ENCODE measurements at regions not wholly inside any gene's neighbourhood (a gene's known extent, or its start where the extent isn't known, plus 50 kb on each side); places are given as distances from the start of the nearest gene placed in this dataset.

DNA sequence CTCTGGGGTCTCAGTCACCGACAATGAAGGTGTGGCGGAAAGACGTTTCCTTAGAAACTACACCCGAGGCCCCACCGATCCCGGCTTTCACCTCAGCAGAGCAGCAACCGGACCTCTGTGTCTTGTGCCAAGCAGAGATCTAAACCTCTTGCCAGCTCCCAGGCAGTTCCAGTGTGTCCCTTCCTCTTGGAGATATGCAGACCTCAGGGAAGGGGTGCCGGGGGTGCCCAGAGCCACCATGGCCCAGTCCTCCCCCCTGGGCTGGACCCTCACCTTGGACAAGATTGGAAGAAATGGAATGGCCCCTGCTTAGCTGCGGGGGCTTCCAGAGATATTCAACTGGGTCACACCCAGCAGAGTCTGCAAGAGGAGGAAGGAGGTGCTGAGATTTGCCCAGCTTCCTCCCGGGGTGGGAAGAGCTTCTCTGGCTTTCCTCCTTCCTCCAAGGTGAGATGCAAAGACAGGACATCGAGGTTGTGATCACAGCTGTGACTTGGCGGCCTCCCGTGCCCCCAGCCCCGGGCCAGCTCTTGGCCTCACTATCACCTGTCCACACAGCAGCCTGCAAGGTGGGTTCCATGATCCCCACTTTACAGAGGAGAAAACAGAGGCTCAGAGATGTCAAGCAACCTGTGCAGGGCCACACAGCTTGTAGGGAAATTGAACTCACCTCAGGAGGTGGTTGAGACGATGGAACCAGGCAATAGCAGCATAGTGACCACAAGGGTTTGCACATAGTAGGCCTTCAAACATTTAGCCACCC is 281.7 kb upstream of the RTL1 start:
- no peak overlapping the region for H3K27ac Mint-ChIP-seq

DNA sequence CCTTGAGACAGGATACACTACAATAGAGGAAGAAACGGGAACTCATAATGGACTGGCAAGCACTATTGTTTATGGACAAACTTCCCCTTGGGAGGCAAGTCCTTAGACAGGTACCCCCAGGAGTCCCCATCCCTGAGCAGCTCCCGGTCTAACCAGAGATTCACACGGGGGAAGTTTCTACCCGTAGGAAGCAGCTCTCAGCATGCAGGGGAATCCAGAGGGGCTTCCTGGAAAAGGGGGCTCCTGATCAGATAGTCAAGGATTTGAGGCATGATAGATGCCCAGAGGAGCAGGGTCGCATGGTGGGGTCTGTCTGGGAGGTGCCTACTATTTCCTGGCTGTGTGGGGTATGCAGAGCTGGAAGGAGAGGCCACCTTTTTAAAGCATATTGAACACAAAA is 282.4 kb upstream of the RTL1 start:
- ATAC-seq (no peak), DNase-seq (ENCODE audit: low spot score in 2 of 2) (no peak)
- Mint-ChIP-seq H3K9me3 (peaks cover 0 to 5% of the 10 kb centered on the region in 2 donors), H3K36me3 (no peaks in the 10 kb centered on the region), H3K27ac (no peak overlapping the region)

More for the DNA sequence above, 281.7 kb upstream of the RTL1 start:
- DNase-seq (ENCODE audit: low spot score in 2 of 2) (no peak), ATAC-seq (no peak)
- Mint-ChIP-seq H3K36me3 (no peaks in the 10 kb centered on the region), H3K9me3 (peaks cover 0 to 5% of the 10 kb centered on the region in 2 donors)

DNA sequence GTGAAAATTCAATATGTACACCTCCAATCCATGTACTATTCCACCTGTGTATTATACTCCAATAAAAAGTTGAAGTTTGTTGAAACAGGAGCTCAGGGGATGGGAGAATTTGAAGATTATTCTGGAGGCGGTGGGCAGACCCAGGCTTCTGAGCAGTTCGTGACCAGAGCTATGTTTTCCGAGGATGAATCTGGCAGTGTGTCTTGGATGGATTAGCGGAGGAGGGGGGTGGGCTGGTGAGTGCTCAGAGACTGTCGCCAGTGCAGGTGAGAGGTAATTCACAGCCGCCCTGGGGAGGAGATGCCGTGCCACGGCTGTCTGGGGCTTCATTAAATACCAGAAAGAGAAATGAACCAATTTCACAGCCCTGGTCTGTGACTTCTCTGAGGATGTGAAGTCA is 283.0 kb upstream of the RTL1 start:
- no peak for ATAC-seq
- no peak for DNase-seq (ENCODE audit: low spot score in 2 of 2)
- Mint-ChIP-seq H3K36me3 (no peaks in the 10 kb centered on the region), H3K27ac (no peak overlapping the region), H3K9me3 (peaks cover 0 to 5% of the 10 kb centered on the region in 2 donors)

DNA sequence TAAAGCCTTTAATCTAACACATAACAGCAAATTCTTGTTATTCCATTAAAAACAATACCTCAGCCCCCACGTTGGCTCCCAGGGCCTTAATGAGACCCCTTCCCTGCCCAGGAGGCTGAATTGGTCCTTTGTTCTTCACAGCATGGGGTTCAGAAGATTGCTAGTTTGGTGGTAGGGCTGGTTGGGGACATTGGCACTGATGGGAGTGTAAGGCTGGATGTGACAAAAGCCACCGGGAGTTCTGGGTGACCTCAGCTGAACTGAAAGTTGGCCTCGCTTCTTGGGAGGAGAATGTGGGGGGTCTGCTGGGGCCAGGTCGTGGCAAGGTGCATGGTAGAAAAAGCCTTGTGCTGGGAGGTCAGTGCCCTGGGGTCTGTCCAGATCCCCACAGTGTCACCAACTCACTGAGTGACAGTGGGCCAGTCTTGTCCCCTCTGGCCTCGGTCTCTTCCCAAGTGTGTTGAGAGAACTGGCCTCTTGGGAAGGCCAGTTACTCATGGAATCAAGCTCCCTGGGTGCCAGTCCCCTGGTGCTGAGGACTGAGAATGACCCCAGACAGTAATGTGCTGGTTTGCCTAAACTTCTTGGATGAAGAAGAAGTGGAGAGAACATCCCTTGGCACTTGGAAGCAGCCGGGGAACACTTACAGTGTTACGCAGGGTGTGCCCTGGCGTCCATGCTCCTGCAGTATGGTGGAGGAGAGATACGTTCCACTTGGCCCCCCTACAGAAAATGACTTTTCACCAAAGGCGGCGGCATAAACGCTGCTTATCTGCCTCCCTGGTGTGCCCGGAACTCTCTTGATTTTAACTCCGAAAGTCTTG is 283.7 kb upstream of the RTL1 start:
- no peaks in the 10 kb centered on the region for H3K36me3 Mint-ChIP-seq
- no peak for ATAC-seq
- peaks cover 0 to 5% of the 10 kb centered on the region in 2 donors for H3K9me3 Mint-ChIP-seq
- H3K27ac Mint-ChIP-seq: no peak overlapping the region
- no peak for DNase-seq (ENCODE audit: low spot score in 2 of 2)

DNA sequence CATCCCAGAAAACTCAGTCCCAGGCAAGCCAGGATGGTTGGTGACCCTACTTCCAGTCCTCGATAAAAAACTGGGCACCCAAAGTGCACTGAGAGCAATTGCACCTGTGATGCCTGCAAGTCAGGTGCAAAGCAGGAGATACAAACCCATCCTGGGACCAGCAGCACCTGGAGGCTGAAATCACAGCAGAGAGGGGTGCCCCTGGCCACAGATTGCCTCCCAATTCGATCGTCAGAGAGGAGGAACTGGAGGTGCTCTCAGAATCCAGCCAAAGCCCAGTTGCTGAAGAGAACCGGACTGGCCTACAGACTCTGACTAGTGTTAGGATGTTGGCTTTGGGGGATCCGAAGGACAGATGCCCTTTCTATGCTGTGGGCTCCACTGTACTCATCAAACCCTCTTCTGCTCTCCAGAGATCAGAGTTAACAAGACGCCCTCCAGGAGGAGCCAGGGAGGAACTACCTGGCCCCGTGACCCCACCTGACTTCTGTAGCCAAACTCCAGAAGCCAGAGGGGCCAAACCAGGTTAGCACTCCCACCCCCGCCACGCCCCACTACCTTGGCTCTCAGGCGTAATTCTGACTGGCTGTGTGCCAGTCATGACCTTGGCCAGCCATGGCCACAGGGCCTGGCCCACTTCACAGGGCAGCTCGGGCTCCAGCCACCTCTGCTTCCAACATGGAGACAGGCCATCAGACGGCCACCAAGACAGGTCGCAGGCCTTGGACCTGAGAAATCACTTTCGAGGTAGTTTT is 284.5 kb upstream of the RTL1 start:
- Mint-ChIP-seq H3K36me3 (no peaks in the 10 kb centered on the region), H3K9me3 (peaks cover 0 to 5% of the 10 kb centered on the region in 2 donors), H3K27ac (no peak overlapping the region)
- ATAC-seq: no peak
- DNase-seq (ENCODE audit: low spot score in 2 of 2): no peak

DNA sequence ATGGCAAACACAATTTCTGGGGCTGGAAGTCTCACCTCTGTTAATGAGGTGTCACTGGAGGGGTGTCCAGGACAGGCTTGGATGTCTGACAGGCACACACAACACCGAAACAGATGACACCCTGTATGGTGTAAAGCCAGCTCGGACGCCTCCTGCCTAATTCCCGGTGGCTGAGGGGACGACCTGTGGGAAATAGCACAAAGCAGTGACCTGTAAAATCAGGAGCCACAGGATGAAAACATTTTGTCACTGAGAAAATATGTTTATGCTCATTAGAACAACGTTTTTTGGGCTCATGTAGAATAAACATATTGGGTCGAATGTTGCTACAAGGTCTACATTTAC is 285.0 kb upstream of the RTL1 start:
- no peaks in the 10 kb centered on the region for H3K36me3 Mint-ChIP-seq
- H3K9me3 Mint-ChIP-seq: peaks cover 0 to 5% of the 10 kb centered on the region in 2 donors
- no peak overlapping the region for H3K27ac Mint-ChIP-seq
- ATAC-seq (no peak), DNase-seq (ENCODE audit: low spot score in 2 of 2) (no peak)

DNA sequence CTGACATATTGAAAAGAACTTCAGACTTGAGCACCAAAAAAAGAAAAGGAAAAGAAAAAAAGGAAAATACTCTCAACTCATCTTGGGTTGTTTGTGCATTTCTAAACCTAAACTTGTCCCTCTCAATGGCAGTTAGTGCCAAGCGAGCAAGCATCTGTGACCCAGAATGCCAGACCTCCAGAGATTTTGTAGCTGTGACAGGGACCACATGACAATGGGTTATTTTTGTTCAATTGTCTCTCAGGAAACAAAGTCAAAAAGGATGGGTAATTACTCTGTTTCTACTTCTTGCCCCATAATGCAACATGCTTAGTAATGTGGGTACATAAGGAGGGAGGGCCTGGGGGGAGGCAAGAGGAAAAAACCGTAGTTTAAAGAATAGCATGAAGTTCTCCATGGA is 285.7 kb upstream of the RTL1 start:
- no peaks in the 10 kb centered on the region for H3K36me3 Mint-ChIP-seq
- no peak for ATAC-seq
- no peak for DNase-seq (ENCODE audit: low spot score in 2 of 2)
- H3K27ac Mint-ChIP-seq: no peak overlapping the region
- peaks cover 0 to 5% of the 10 kb centered on the region in 2 donors for H3K9me3 Mint-ChIP-seq

DNA sequence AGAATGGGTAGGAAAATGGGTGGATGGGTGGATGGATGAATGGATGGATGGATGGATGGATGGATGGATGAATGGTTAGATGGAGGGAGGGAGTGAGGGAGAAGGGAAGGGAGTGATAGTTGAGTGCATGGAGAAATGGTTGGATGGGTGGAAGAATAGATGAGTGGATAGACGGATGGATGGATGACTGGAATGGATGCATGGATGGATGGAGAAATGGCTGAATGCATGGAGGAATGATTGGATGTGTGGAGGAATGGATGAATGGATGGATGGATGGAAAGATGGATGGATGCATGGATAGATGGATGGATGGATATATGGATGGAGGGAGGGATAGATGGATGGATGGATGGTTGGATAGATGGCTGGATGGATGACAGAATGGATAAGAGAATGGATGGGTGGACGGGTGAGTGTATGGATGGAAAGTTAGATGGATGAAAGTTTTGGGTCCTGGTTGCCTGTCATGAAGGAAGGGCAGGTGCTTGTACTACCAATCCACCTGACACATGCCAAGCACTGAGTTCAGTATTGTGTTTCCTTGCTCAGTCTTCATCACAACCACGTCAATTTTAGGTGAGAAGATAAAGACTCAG is 286.5 kb upstream of the RTL1 start:
- Mint-ChIP-seq H3K36me3 (no peaks in the 10 kb centered on the region), H3K27ac (no peak overlapping the region), H3K9me3 (peaks cover 0 to 5% of the 10 kb centered on the region in 2 donors)
- DNase-seq (ENCODE audit: low spot score in 2 of 2): no peak
- ATAC-seq: no peak

DNA sequence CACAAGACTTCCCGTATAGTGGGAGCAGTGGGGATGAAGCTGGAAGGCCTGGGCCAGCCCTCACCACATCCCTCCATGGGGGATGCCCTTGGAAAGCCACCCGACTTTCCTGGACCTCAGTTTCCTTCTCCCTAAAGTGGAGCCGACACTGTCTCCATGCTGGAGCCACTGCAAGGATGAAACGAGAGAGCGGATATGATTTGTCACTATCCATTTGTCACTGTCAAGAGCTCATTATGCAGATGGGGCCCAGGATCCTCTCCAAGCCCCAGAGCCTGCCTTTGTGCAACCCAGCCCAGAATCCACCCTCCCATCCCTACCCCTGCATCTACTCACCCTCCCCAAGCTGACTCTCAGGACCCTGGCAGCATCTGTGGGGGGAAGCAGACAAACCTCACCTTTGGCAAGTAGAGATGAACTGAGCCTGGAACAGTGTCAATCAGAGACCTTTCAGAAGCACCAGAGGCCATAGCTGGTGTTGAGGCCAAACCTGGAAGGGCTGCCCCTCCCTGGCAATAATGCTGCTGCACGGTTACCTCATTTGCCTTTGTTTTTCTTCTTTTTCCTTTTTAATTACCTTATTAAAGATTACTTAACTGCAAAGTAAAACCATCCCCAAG is 287.7 kb upstream of the RTL1 start:
- ATAC-seq (no peak), DNase-seq (ENCODE audit: low spot score in 2 of 2) (no peak)
- Mint-ChIP-seq H3K9me3 (peaks cover 0 to 5% of the 10 kb centered on the region in 2 donors), H3K27ac (no peak overlapping the region), H3K36me3 (no peaks in the 10 kb centered on the region)

DNA sequence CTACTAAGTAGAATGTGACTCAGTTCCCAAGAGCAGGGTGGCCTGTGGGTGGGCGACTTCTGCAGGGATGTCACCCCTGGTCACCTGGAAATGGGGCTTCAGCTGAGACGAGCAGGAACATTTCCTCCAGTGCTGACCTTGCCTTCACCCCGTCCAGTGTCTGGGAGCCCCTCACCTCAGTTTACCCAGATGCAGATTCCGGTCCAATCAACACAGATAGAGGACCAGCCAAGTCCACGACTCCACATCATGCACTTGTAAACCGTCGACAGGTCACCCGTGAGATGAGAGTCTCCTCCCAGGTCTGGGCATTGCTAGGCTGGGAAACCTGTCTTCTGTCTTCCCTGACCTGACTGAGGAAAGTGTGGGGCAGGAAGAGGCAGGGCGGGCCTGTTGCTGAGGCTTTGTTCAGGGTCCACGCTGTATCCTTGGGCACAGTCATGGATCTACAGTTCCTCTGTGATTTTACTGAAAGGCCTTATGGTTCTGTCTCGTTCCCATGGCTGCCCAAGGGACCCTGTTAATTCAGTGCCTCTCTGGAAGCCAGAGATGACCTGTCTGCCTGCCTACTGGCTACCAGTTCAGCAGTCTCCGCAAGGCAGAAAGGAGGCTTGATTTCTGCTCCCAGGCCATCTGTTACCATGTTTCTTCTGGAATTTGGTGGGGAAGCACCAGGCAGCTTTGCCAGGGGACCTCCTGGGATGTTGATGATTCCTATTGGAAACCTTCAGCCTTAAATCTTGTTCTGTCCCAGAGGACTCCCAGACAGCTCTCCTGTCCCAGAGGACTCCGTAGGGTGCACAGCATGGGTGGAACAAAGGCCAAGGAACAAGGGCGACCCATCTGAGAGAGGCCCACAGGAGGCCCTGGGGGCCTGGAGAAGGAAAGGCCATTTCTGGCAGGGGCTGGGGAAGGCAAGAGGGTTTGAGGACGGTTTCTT is 288.5 kb upstream of the RTL1 start:
- no peak for DNase-seq (ENCODE audit: low spot score in 2 of 2)
- Mint-ChIP-seq H3K36me3 (no peaks in the 10 kb centered on the region), H3K27ac (no peak overlapping the region), H3K9me3 (peaks cover 0 to 5% of the 10 kb centered on the region in 2 donors)
- ATAC-seq: no peak

DNA sequence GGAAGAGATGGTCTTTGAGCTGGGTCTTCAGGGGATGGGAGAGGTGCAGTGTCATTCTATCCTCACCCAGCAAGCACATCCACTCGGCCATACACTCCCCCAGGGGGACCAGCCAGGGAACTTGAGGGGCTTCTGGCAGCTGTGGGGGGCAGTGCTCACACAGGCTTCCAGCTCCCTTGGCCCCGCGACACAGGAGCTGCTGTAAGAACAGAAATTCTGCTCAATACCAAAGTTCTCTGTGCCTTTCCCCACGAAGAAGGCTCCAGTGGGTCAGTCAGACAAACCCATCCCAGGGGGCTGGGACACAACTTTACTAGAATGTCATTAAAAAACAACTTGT is 289.1 kb upstream of the RTL1 start:
- ATAC-seq (no peak), DNase-seq (ENCODE audit: low spot score in 2 of 2) (no peak)
- H3K36me3 Mint-ChIP-seq: no peaks in the 10 kb centered on the region
- peaks cover 0 to 5% of the 10 kb centered on the region in 2 donors for H3K9me3 Mint-ChIP-seq
- no peak overlapping the region for H3K27ac Mint-ChIP-seq

DNA sequence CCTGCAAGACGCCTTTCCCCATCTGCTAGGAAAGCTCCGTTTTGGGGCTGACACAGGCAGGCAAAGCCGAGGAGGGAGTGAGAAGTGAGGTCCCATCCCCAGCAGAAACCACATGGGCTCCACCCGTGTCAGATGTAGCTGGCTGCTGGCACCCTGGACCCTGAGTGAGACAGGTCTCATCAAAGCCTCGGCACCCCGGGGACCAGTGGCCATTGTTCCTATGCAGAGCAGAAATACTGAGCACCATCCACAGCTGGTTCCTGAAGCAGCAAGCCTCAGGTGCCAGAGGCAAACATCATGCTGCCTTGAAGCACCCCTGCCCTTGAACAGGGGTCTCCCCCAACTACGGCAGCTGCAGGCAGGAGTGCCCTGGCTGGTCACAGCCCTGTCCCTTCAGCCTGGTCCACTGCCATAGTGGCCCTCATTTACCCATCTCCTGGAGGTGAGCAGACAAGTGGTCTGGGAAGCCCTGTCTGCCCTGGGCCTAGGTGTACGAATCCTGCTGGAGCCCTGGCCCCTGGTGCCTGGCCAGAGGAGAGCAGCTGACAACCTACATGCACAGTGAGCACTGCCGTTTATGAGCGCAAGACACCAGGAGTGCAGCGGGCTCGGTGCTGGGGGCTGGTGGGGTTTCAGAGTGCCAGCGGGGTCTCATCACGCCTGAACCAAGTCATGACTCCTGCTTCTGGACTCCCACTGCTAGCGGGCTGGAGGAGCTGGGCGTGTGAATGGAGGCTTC is 289.8 kb upstream of the RTL1 start:
- H3K36me3 Mint-ChIP-seq: no peaks in the 10 kb centered on the region
- peaks cover 0 to 5% of the 10 kb centered on the region in 2 donors for H3K9me3 Mint-ChIP-seq
- no peak overlapping the region for H3K27ac Mint-ChIP-seq
- DNase-seq (ENCODE audit: low spot score in 2 of 2): no peak
- ATAC-seq: no peak

DNA sequence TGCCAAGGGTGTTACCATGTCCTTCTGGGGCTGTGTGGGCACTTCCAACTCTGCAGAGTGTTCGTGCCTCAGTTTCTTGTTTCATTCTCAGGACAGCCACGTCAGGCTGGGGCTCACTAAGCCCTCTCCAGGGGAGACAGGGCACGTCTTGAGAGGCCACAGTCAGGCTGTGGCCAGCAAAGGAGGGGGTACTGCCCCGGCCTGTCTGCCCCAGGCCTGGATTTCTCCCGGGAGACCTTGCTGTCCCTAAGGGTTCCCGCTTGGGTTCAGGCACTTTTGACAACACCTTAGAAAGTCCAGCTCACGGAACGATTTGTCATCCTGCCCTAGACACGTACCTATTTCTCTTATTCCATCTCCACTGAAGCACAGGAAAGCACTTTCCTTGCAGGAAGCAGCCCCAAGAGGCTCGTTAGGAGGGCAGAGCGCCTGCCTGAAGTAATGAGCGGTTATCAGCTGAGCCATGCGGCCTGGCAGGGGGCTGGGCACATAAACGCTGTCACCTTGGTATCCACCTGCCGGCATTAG is 290.4 kb upstream of the RTL1 start:
- Mint-ChIP-seq H3K9me3 (peaks cover 0 to 5% of the 10 kb centered on the region in 2 donors), H3K36me3 (no peaks in the 10 kb centered on the region), H3K27ac (no peak overlapping the region)
- no peak for ATAC-seq
- DNase-seq (ENCODE audit: low spot score in 2 of 2): no peak

DNA sequence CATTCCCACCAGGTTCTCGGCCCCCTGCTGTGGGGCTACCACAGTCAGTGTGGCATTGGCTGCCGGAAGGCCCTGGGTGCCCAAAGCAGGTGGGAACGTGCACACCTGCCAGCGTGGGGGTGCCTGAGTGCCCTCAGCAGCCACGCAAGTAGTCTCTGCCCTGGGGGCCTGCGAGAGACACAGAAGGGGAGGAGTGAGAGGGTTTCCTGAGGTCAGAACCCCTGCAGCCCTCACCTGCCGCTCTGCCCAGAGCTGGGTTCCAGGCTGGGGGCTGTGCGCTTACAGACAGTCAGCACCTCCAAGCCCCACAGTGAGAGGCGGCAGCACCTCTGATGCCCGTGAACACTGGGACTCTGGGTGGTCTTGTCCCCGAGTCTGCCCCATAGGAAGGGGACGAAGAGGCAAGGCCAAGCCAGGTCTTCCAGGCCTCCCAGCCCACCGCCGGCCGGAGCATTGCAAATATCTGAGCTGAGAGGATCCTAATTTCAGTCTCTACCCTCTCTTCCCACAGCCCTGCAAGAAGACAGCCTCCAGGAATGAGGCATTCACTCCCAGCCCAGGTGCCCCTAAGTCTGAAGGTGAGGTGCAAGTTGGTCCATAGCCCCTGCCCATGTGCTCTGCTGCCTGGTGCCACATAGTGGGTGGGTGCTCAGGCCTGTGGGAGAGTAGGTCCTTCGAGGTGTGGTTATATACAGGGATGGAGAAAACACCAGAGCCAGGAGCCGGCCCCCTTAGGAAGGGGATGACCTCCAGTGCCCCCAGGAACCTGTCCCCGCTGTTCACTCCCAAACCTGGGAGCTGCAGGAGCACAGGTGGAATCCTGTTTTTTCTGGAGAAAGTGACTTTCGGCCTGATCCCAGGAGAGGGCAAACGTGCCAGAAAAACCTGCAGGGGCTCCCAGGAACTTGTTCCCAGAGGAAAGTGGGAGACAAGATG is 291.1 kb upstream of the RTL1 start:
- DNase-seq (ENCODE audit: low spot score in 2 of 2) (peak in 1 of 2 donors; percentile 9), ATAC-seq (no peak)
- peaks cover 0 to 5% of the 10 kb centered on the region in 2 donors for H3K9me3 Mint-ChIP-seq
- no peaks in the 10 kb centered on the region for H3K36me3 Mint-ChIP-seq
- no peak overlapping the region for H3K27ac Mint-ChIP-seq

Data from activated naive CD4-positive, alpha-beta T cell treated with anti-CD3 and anti-CD28 coated beads, Interleukin-2, amount 50 U/mL, for 72 hours (primary cell).